Choroid plexus epithelial cell (primary cell): ENCODE measurements at regions not wholly inside any gene's neighbourhood (a gene's known extent, or its start where the extent isn't known, plus 50 kb on each side); places are given as distances from the start of the nearest gene placed in this dataset.
"Not testable (repeated sequence)": the region's sequence is repeated elsewhere in the genome, so short reads cannot be mapped to it uniquely, and the experiment has no call there.

Experiments used
- DNase-seq: peaks from one replicate; pipeline ENCODE4 v3.0.0-alpha.2; 2010; ENCODE audit warnings: low read depth
- H3K4me3 ChIP-seq: 2 replicates; pipeline ENCODE4 v1.5.1; 2011; ENCODE audit warnings: low read depth, mild to moderate bottlenecking, control low read depth, low read length, moderate library complexity
- CTCF ChIP-seq: conservative IDR thresholded peaks from 2 replicates; pipeline ENCODE4 v1.5.1; 2011; ENCODE audit warnings: low read depth, mild to moderate bottlenecking, control low read depth, inconsistent platforms, low read length, moderate library complexity

- H3K4me3 ChIP-seq: no peak overlapping the region
- no peak for TF ChIP-seq CTCF
- DNase-seq: no peak
These were observed 817.6 kb upstream of the CITED2 start for GRCh38 chr6:140192018-140192417.

- DNase-seq, H3K4me3 ChIP-seq: not testable (repeated sequence)
These were observed 814.8 kb upstream of the CITED2 start for GRCh38 chr6:140189263-140189662.

GRCh38 chr6:140185991-140186390, 811.5 kb upstream of the CITED2 start:
- TF ChIP-seq CTCF: no peak
- no peak for DNase-seq
- H3K4me3 ChIP-seq: no peak overlapping the region

- DNase-seq: peak; percentile 23
- H3K4me3 ChIP-seq: no peak overlapping the region
These were observed 809.4 kb upstream of the CITED2 start for GRCh38 chr6:140183881-140184280.

GRCh38 chr6:140182821-140183220, 808.4 kb upstream of the CITED2 start:
- DNase-seq: no peak
- no peak overlapping the region for H3K4me3 ChIP-seq
- no peak for TF ChIP-seq CTCF

More at GRCh38 chr6:140183881-140184280, 809.4 kb upstream of the CITED2 start:
- TF ChIP-seq CTCF: no peak

- DNase-seq: no peak
- TF ChIP-seq CTCF: no peak
These were observed 807.4 kb upstream of the CITED2 start for GRCh38 chr6:140181876-140182275.

GRCh38 chr6:140180306-140180705, 805.9 kb upstream of the CITED2 start:
- no peak for DNase-seq
- no peak overlapping the region for H3K4me3 ChIP-seq
- TF ChIP-seq CTCF: no peak

More at GRCh38 chr6:140181876-140182275, 807.4 kb upstream of the CITED2 start:
- H3K4me3 ChIP-seq: no peak overlapping the region

GRCh38 chr6:140178935-140179334, 804.5 kb upstream of the CITED2 start:
- H3K4me3 ChIP-seq: no peak overlapping the region
- no peak for TF ChIP-seq CTCF
- peak; percentile 44 for DNase-seq
